ENCODE measurements at regions not wholly inside any gene's neighbourhood (a gene's known extent, or its start where the extent isn't known, plus 50 kb on each side); places are given as distances from the start of the nearest gene placed in this dataset.
"Not testable (repeated sequence)": the region's sequence is repeated elsewhere in the genome, so short reads cannot be mapped to it uniquely, and the experiment has no call there.

DNA sequence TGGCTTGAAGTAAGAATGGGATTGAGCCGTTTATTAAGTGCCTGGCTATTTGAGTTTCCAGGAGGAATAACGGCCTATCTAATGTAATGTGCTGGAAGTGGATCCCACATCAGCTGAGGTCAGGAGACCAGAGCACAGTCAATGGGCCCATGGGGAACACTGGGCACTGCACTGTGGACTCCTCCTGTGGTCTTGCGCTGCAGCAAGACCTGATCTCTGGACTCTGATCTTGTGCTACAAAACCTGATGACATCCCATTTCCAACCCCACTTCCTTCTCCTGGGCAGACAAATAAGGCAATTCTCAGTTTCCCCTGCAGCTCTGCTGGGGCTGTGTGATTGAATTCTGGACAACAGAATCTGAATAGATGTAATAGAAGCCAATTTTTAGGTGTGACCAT is 151.7 kb upstream of the ADCY2 start:
- no peaks in the 10 kb centered on the region for H3K4me1 Mint-ChIP-seq

DNA sequence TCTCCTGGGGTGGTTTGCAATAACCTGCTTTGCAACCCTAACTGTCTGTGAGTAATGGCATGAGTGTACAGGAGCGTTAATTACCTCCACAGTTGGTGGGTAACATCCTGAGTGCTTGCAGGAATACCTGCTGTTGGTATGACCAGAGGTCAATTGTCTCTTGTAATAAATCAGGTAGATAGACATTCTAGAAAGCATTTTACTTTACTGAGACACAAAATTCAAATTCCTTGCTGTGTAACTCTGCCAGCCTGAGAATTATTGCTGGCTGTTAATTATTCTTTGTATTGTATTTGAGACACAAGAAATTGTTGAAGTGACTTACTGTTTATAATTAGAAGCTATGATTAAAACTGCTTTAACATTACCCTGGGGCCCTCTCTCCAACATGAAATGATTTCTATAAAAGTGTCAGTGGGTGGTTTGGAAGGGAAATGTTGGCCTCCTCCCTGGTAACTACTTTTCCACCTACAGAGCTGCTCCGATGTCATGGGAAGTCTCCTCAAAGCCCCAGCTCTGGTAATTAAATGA is 150.8 kb upstream of the ADCY2 start:
- Mint-ChIP-seq H3K4me3 (no peak overlapping the region), H3K9me3 (no peaks in the 10 kb centered on the region), H3K27ac (no peak overlapping the region)

More for the DNA sequence above, 151.7 kb upstream of the ADCY2 start:
- Mint-ChIP-seq H3K27ac (no peak overlapping the region), H3K27me3 (no peaks in the 10 kb centered on the region), H3K9me3 (no peaks in the 10 kb centered on the region), H3K4me3 (no peak overlapping the region), H3K36me3 (no peaks in the 10 kb centered on the region)
- DNase-seq = no peak

DNA sequence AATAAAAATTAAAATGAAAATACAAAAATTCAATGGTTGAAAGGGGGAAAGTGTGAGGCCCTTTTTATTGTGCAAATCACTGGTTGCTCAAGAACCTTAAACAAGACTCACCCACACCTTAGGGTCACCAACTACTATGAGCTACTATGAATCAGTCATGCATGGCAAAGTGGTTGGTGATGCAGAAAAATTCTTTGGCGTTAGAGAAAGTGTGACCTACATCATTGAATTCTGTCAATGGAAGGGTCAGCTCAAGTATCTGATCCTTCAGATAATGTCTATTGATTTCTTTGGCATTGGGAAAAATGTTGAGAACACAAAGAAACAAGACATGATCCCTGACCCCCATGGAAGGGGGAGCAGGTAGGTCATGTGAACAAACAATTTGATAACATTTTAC is 149.7 kb upstream of the ADCY2 start:
- no peak overlapping the region for H3K4me3 Mint-ChIP-seq
- H3K27me3 Mint-ChIP-seq = no peaks in the 10 kb centered on the region
- no peak overlapping the region for H3K27ac Mint-ChIP-seq
- DNase-seq = no peak
- H3K36me3 Mint-ChIP-seq = no peaks in the 10 kb centered on the region
- H3K4me1 Mint-ChIP-seq = no peaks in the 10 kb centered on the region
- no peaks in the 10 kb centered on the region for H3K9me3 Mint-ChIP-seq

More for the DNA sequence above, 150.8 kb upstream of the ADCY2 start:
- DNase-seq = no peak
- Mint-ChIP-seq H3K36me3 (no peaks in the 10 kb centered on the region), H3K27me3 (no peaks in the 10 kb centered on the region), H3K4me1 (no peaks in the 10 kb centered on the region)

DNA sequence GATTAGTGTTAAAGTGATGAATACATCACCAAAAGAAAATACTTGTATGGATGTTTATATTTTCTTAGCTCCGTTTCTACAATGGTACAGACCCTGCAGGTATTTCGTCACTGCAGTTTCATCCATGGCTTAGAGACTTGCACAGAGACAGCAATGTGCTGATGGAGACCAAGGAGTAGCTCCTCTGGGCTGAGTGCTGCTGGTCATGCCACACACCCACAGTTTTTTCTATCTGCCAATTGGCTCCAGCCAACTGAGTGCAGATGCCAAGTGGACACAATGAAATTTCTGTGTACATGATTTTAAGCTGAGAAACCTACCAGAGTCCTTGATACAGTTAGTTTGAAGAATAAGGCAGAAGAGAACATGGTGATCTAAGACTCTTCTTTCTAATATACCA is 145.9 kb upstream of the ADCY2 start:
- DNase-seq = no peak
- Mint-ChIP-seq H3K4me3 (no peak overlapping the region), H3K27me3 (no peaks in the 10 kb centered on the region), H3K36me3 (no peaks in the 10 kb centered on the region), H3K9me3 (no peaks in the 10 kb centered on the region), H3K27ac (no peak overlapping the region), H3K4me1 (no peaks in the 10 kb centered on the region)

DNA sequence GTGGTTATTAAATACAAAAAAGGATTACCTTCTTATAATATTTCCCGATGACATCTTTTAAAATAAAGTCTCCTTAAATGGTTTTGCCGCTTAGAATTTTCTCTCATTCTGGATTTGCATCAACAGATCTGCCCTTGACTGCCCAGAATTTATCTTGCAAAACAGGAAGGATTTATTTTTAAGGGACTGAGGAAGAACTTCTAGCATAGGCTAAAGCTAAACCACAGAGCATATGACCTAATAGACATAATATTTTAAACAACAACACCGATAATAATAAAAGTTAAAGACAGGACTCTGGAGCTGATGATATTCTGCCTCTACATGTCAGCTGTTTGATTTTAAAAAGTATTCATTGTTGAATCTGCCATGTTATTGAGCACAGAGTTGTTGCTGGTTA is 145.3 kb upstream of the ADCY2 start:
- H3K9me3 Mint-ChIP-seq = no peaks in the 10 kb centered on the region
- H3K4me1 Mint-ChIP-seq = no peaks in the 10 kb centered on the region
- H3K27me3 Mint-ChIP-seq = no peaks in the 10 kb centered on the region
- H3K27ac Mint-ChIP-seq = no peak overlapping the region
- no peaks in the 10 kb centered on the region for H3K36me3 Mint-ChIP-seq
- no peak overlapping the region for H3K4me3 Mint-ChIP-seq
- no peak for DNase-seq

DNA sequence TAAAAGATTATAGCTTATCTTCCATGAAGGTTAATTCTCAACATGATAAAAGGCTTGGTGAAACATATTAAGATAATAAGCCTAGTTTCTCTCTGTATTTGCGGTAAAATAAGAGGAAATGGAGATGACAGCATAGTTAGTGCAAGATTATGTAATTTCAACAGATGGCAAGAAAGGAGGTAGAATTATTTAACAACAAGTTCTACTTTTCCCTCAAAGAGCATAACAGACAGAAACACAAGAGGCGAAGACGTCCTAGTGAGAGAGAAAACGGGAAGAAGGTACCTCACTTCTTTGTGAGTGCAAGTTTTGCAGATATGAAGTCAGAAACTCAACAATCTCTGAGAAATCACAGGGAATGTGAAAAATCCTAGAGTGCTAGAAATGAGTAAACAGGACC is 144.8 kb upstream of the ADCY2 start:
- DNase-seq = no peak
- Mint-ChIP-seq H3K27ac (no peak overlapping the region), H3K9me3 (no peaks in the 10 kb centered on the region), H3K36me3 (no peaks in the 10 kb centered on the region), H3K27me3 (no peaks in the 10 kb centered on the region), H3K4me1 (no peaks in the 10 kb centered on the region), H3K4me3 (no peak overlapping the region)

DNA sequence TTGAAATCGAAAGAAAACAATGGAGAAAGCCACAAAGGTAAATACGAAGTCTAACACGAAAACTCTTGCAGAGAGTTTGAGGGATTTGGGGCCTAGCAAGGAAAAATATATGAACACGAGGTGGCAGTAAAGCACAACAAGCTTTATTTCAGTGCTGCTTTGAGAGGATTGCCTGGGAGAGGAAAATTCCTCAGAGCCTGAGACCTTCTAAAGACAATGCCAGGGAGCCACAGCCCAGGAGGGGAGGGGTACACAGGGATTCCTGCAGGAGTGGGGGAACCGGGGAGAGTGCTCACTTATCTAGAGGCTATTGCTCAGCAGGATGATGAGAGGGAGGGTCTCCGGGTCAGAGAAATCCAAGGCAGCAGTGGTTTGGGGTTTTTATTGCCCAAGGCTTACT is 134.9 kb upstream of the ADCY2 start:
- DNase-seq = no peak
- H3K27ac Mint-ChIP-seq = no peak overlapping the region
- H3K4me1 Mint-ChIP-seq = no peaks in the 10 kb centered on the region
- H3K27me3 Mint-ChIP-seq = no peaks in the 10 kb centered on the region
- H3K4me3 Mint-ChIP-seq = no peak overlapping the region
- no peaks in the 10 kb centered on the region for H3K9me3 Mint-ChIP-seq
- H3K36me3 Mint-ChIP-seq = no peaks in the 10 kb centered on the region

DNA sequence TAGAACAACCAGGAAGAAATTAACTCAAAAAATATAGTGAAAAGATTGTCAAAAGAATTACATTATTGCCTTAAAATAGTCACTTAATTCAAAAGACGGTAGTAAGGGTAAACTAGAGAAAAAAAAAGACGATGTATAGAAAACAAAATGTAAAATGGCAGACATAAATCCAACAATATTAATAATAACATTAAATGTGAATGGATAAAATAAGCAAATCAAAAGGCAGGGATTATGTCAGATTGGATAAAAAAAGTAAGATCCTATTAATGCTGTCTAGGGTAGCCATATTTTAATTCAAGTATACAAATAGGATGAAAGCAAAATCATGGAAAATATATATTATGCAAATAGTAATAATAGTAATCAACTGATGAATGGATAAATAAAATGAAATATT is 134.0 kb upstream of the ADCY2 start:
- Mint-ChIP-seq H3K27ac (no peak overlapping the region), H3K4me3 (no peak overlapping the region), H3K27me3 (no peaks in the 10 kb centered on the region), H3K36me3 (no peaks in the 10 kb centered on the region), H3K4me1 (no peaks in the 10 kb centered on the region), H3K9me3 (no peaks in the 10 kb centered on the region)
- no peak for DNase-seq

DNA sequence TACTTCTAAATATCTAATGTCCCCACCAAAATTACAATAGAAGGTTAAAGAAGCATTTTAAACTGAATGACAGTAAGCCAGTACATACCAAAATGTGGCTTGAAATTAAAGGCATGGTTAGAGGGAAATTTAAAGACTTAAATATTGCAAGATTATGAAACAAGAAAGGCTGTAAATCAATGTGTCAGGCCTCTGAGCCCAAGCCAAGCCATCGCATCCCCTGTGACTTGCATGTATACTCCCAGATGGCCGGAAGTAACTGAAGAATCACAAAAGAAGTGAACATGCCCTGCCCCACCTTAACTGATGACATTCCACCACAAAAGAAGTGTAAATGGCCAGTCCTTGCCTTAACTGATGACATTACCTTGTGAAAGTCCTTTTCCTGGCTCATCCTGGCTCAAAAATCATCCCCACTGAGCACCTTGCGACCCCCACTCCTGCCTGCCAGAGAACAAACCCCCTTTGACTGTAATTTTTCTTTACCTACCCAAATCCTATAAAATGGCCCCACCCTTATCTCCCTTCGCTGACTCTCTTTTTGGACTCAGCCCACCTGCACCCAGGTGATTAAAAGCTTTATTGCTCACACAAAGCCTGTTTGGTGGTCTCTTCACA is 132.4 kb upstream of the ADCY2 start:
- not testable (repeated sequence) for H3K4me3 Mint-ChIP-seq, H3K4me1 Mint-ChIP-seq, DNase-seq, H3K27ac Mint-ChIP-seq, H3K36me3 Mint-ChIP-seq, H3K27me3 Mint-ChIP-seq, H3K9me3 Mint-ChIP-seq

DNA sequence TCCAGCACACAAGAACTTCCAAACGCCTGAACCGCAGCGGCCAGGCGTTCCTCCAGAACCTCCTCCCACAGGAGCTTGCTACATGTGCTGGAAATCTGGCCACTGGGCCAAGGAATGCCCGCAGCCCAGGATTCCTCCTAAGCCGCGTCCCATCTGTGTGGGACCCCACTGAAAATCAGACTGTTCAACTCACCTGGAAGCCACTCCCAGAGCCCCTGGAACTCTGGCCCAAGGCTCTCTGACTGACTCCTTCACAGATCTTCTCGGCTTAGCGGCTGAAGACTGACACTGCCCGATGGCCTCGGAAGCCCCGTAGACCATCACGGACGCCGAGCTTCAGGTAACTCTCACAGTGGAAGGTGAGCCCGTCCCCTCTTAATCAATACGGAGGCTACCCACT is 130.2 kb upstream of the ADCY2 start:
- H3K4me3 Mint-ChIP-seq, H3K27me3 Mint-ChIP-seq, DNase-seq, H3K36me3 Mint-ChIP-seq, H3K27ac Mint-ChIP-seq, H3K4me1 Mint-ChIP-seq, H3K9me3 Mint-ChIP-seq: not testable (repeated sequence)

DNA sequence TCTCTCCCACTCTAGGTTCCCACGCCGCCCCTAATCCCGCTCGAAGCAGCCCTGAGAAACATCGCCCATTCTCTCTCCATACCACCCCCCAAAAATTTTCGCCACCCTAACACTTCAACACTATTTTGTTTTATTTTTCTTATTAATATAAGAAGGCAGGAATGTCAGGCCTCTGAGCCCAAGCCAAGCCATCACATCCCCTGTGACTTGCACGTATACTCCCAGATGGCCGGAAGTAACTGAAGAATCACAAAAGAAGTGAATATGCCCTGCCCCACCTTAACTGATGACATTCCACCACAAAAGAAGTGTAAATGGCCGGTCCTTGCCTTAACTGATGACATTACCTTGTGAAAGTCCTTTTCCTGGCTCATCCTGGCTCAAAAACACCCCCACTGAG is 127.2 kb upstream of the ADCY2 start:
- not testable (repeated sequence) for H3K27me3 Mint-ChIP-seq, H3K4me3 Mint-ChIP-seq, H3K4me1 Mint-ChIP-seq, DNase-seq, H3K27ac Mint-ChIP-seq, H3K36me3 Mint-ChIP-seq, H3K9me3 Mint-ChIP-seq

DNA sequence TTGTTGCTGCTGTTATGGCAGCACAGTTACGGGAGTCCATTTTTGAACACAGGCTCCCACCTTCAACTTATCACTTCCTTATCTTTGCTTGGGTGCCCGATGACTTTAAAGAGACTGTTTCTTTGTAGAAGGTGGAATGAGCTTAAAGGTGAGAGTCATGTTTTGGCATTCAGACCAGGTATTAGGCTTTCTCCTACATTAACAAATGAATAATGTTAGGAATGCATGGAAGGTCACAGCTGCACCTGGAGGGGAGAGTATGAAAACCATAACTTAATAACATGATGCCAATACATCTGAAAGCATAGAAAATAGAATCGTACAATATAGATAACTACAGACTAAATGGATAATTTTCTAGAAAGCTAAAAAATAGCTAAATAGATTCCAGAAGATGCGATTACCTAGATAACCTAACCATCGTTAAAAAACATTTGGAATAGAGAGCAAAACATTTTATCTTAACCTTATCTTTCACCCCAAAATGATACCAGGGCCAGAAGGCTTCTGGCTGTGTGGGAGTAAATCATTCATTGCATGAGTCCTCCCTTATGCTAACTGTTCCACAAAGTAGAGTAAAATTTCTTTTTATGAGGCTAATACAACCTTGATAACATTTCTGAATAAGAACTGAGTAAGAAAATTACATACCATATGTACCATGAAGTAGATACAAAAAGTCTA is 126.2 kb upstream of the ADCY2 start:
- peaks cover 3% of the 10 kb centered on the region for H3K27me3 Mint-ChIP-seq
- H3K27ac Mint-ChIP-seq = no peak overlapping the region
- H3K4me1 Mint-ChIP-seq = no peaks in the 10 kb centered on the region
- H3K9me3 Mint-ChIP-seq = no peaks in the 10 kb centered on the region
- H3K4me3 Mint-ChIP-seq = no peak overlapping the region
- no peak for DNase-seq
- H3K36me3 Mint-ChIP-seq = no peaks in the 10 kb centered on the region

DNA sequence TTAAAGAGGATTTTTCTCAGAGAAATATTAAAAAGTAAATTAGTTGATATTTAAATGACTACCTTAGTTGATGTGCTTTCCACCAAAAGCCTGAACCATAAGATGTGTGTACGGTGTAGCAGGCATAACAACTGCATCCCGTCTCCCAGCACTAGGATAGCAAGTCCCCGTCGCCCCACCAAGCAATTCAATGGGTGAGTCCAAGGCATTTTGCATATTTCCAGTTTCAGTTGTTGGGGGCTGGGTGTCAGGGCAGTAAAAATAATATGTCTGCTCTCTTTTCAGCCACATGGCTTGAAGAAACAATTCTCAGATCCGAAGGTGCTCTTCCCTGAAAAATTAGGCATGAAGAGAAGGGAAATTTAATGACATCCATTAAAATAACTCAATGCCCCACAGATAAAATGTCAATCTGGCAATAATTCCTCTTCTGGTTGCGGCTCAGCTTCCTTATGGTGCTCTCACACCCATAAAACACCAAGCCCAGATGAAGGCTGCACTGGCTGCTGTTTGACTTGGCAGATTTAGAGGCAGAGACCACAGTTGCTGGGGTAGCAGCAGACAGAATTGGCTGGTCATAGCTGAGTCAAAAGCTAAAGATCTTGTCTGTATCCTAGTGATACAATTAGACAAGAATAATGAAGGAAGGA is 124.4 kb upstream of the ADCY2 start:
- H3K27ac Mint-ChIP-seq = no peak overlapping the region
- H3K4me3 Mint-ChIP-seq = no peak overlapping the region
- peaks cover 3% of the 10 kb centered on the region for H3K27me3 Mint-ChIP-seq
- H3K36me3 Mint-ChIP-seq = no peaks in the 10 kb centered on the region
- H3K9me3 Mint-ChIP-seq = no peaks in the 10 kb centered on the region
- H3K4me1 Mint-ChIP-seq = no peaks in the 10 kb centered on the region
- DNase-seq = no peak

DNA sequence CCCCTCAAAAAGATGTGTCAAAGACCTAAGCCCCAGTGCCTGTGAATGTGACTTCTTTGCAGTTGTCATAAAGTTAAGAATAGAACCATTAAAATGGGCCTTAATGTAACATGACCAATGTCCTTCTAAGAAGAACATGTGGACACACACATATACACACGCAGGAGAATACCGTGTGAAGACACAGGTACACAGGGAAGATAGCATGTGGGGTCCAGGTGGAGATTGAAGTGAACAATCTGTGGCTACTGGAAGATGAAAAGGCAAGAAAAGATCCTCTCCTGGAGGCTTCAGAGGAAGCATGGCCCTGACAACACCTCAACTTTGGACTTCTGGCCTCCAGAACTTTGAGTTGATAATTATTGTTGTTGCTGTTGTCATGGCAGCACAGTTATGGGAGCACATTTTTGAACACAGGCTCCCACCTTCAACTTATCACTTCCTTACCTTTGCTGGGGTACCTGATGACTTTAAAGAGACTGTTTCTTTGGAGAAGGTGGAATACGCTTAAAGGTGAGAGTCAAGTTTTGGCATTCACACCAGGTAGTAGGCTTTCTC is 123.5 kb upstream of the ADCY2 start:
- H3K27ac Mint-ChIP-seq = no peak overlapping the region
- no peak for DNase-seq
- no peaks in the 10 kb centered on the region for H3K36me3 Mint-ChIP-seq
- no peaks in the 10 kb centered on the region for H3K4me1 Mint-ChIP-seq
- no peak overlapping the region for H3K4me3 Mint-ChIP-seq
- peaks cover under 1% of the 10 kb centered on the region for H3K27me3 Mint-ChIP-seq
- no peaks in the 10 kb centered on the region for H3K9me3 Mint-ChIP-seq

DNA sequence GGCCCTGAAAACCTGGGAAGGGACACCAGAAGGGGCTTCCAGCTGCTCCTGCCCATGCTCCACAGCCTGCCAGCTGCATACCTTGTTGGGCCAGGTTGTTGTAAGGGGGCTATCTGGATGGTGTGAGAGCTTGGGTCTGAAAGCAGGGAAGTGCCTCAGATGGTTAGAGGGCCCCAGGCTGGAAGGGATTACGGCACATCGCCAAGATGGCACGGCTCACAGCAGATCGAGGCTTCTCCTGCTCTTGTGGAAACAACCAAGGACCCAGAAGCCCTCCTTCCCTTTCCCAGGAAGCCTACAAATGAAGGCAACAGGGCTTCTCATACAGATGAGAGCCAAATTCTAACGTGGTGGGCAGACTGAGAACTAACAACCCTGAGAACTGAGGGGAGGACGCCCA is 121.7 kb upstream of the ADCY2 start:
- Mint-ChIP-seq H3K27ac (no peak overlapping the region), H3K36me3 (no peaks in the 10 kb centered on the region), H3K4me1 (no peaks in the 10 kb centered on the region), H3K9me3 (no peaks in the 10 kb centered on the region), H3K4me3 (no peak overlapping the region), H3K27me3 (peaks cover 3% of the 10 kb centered on the region)
- DNase-seq = no peak

All from activated naive CD8-positive, alpha-beta T cell treated with anti-CD3 and anti-CD28 coated beads for 36 hours (primary cell).